AG08396 (cell line): ENCODE measurements at regions not wholly inside any gene's neighbourhood (a gene's known extent, or its start where the extent isn't known, plus 50 kb on each side); places are given as distances from the start of the nearest gene placed in this dataset.
A peak's percentile ranks its signal among the peaks of the same experiment; 100 is the strongest.
"Not testable (repeated sequence)": the region's sequence is repeated elsewhere in the genome, so short reads cannot be mapped to it uniquely, and the experiment has no call there.

ENCODE experiments used
- DNase-seq: peaks from one replicate; pipeline ENCODE4 v3.0.0; 2012; ENCODE audit warnings: low spot score, mixed read lengths

DNA sequence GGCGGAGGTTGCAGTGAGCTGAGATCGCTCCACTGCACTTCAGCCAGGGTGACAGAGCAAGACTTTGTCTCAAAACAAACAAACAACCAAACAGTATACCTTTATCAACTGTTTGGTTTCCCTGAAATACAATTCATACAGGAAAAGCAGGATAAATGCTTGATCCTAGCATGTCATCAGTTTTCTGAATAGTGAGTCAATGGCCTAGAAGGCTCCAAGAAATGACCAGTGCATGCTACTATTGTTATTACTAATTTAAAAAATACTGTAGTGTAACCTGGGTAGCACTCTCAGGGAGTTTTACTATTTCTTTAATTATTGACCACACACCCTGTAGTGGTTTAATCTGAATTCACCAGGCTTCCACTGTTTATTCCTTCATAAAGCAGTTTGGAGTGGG is 101.0 kb upstream of the PTPN3 start:
- DNase-seq = no peak

DNA sequence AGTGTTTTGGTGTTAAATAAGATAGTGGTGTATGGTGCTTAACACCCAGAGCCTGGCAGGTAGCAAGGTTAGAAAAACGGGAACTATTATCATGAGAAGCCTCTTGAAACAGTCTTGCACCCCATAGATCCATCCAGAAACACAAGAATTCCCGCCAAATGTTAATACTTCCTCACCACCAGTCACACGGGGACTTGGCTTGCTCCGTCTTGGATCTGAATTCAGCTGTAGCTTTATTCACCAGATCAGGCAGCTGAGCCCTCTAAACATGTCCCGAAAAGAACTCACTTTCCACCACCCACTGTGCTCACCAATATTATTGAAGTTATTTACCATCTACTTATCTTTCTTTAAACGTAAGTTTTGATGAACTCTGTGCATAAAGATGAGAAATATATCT is 101.6 kb upstream of the PTPN3 start:
- no peak for DNase-seq

DNA sequence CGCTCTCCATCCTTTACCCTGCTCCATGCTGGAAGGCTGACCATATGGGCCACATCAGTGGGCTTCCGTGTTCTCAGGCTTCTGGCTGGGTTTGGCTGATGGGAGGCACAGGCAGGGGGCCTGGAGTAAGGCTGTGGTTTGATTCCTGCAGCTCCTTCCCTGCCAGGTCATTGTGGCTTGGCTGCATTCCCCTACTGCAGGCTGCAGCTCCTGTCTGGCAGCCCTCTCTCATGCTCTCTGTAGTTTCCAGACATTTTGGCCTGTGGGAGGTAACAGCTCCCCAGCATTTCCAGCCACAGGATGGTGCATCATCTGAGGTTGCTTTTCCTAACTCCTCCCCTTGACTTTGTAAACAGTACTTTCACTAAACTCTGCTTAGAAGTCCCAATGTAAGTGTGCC is 102.0 kb upstream of the PTPN3 start:
- peak; percentile 33 for DNase-seq

DNA sequence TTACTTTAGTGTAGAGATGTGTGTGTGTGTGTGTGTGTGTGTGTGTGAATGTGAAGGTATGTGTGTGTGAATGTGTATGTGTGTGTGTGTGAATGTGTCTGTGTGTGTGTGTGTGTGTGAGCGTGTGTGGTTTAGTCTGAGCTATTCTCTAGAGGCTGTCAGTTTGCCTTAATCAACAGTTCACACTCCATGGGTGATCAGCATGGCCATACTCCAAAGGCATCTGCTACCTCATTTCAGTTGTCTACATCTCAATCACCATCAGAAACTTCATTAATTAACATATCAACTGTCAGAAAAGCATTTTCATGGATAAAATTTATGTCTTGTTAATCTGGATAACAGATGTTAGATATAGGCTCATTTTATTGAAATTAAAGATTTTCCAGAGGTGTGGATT is 103.1 kb upstream of the PTPN3 start:
- DNase-seq = no peak

DNA sequence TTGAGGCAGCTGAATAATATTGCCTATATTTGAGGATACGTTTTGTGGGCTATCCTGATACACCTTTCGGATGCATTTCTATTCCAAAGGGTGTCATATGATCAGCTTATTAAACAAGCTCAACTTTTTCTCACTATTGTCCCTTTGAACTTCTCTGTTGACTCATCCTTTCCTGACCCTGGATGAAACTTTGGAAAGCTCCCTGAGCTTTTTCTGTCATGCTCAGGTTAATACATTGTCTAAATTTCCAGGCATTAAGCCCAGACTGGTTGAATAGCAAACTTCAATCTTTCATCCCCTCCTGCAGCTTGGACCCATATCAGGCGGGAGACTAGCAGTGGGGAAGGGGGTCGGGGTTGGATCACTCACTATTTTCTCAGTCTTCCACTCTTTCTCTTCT is 104.9 kb upstream of the PTPN3 start:
- no peak for DNase-seq

DNA sequence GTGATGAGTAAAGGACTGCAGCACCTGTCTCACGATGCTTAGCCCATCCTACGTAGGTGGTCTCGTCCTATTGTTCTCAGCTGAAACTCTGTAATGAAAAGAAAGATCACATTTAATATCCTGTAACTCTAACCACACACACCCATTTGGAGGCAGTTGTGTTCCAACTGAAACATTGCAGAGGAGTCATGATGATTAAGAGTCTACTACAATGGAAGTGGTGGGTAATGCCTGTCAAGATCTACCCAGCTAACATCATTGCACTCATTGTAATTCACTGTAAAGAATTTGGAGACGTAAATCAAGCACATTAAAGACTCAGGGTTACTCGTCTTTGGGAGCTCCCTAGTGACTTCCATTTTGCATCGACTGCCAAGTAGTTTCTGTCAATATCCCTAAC is 106.0 kb upstream of the PTPN3 start:
- DNase-seq = no peak

DNA sequence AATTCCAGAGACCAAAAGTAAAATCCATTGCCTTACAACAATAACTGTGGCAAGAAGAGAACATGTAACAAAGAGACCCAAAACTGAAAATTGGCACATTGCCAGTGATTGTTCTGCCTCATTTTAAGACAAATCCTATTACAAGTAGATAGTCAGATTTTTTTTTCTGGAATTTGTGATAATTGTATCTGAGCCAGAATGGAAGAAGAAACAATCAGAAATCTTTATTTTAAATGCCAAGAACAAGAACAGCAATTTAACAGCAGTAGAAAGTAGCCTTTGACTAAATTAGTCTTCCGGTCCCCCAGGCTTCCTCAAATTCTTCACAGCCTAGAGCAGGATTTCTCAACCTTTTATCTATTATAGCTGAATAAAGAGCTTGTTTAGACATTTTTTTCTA is 106.7 kb upstream of the PTPN3 start:
- DNase-seq = no peak

DNA sequence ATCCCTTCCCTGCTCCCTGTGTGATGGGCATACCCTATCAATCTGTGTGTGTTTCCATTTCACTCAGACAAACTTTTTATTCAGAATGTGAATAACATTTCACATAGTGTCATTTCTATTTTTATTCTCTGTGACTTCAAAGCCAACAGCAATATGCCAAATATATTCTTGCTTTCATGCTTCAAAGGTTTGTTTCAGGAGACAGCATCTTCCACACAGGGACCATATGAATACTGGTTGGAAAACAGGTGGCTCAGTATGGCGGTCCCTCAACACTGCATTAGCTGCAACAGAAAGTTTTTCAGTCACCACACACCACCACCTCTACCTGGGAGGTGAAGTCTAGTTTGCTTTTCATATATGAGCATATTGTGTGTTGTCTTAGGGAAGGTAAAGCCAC is 111.0 kb upstream of the PTPN3 start:
- no peak for DNase-seq

DNA sequence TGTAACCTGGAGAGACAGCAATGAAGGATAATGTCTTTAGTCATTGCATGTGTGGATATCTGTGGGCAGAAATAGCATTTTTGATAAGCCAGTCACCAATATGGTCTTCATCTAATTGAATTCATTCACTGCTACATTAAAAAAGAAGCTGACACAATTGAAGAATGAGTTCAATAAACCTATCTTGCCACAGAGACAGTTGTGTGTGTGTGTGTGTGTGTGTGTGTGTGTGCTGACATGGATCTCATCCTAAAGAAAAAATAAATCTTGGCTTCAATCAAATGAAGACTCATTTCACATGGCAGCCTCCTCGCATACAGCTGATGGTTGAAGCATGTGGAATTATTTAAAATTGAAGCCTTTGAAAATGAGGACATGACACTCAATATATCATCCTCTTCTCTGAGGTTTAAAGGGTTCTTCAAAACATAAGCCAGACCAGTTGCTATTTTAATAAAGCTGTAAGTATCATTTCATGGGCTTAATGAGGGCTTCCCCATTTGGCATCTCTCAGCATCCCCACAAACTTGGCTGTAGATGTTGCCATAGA is 118.5 kb upstream of the PTPN3 start:
- DNase-seq = no peak

DNA sequence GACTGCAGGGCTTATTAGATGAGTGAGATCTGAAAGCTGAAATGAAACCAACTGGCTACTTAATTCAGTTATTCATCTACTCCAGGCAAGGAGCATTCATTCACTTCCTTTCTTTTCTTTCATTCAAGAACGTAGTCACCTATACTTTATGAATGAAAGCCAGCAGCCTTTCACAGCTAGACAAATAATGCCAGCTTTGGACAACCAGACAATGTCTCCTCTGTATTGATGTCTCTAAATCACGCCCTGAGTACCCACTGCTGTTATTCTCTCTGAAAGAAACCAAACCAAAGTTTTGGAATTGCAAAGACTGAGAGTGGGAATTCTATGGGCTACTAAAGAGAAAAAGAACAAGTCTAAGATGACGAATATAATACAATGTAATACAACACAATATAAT is 121.2 kb upstream of the PTPN3 start:
- DNase-seq = no peak

DNA sequence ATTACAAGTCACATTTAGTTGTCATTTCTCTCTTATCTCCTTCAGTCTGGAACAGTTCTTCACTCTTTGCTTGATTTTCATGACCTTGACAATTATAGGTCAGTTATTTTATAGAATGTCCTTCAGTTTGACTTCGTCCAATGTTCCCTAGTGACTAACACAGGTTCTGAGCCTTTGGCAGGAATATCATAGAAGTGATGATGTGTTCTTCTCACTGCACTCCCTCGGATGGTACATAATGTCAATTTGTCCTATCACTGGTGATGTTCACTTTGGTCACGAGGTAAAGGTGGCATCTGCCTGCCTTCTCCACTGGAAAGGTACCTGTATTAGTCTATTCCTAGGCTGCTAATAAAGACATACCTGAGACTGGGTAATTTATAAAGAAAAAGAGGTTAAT is 126.0 kb upstream of the PTPN3 start:
- DNase-seq = no peak

DNA sequence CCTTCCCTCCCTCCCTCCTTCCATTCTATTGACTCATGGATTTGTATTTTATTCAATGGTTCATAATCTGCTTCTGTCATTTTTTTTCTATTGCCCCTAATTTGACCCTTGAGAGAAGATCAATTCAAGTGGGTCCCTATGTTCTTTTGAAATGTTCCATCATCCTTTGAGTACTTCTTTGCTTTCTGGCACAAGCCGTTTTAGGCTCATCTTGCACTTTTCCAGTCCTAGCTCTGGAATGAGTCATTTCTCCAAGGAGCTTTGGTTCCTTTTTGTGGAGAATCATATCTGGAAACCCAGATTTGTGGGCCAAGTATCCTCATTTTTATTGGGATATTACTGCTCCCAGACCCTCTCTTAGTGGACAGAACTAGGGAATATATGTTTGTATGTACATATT is 126.8 kb upstream of the PTPN3 start:
- DNase-seq = no peak

DNA sequence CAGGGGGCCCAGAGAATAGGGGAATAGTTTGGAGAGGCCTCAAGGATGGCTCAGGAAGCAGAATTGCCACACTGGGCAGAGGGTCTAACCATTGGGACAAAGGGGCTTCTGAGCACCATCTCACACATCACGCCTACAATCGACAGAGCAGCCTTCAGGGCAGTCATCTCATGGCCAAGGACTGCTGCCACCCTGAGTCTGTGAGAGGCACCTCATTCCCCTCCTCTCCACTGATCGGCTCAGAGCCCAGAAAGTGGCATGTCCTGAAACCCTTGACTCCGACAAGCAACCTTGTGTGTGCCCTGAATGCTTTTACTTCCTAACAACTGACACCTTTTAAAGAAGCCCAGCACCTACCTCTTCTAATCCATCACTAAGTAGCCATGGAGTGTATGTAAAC is 128.9 kb upstream of the PTPN3 start:
- DNase-seq = no peak

DNA sequence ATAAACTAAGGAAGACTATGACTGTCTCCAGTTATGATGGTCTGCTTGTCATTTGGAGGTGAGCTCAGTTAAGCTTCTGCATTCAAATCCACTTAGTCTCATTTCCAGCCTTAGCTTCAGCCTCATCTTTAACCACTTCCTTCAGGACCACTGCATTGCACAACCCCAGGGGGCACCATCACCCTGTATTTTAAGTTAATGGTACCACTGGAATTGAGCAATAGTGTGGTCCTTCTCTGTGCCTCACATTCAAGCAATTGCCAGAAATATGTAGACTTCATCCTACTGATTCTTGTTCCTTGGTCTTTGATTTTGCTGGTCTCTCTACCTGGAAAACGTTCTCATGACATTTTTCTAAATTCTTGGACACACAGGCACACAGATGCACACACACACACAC is 131.5 kb upstream of the PTPN3 start:
- no peak for DNase-seq

DNA sequence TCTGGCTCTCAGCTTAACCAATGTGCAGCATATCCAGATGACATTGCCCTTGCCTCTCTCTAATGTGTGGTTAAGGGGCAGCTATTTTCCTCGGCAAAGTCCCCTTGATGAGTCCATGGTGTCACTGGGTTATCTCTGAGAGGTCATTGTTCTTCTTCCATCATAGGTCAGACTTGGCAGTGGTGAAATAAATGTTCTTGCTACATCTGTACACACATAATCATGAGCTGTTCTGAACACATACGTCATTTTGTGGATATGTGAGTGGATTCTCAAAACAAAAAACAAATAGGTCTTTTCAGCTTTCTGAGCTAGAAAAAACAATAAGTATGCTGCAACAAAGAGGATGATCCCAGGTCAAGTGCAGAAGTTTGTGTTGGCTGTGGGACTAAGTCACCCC is 134.7 kb upstream of the PTPN3 start:
- DNase-seq = no peak

DNA sequence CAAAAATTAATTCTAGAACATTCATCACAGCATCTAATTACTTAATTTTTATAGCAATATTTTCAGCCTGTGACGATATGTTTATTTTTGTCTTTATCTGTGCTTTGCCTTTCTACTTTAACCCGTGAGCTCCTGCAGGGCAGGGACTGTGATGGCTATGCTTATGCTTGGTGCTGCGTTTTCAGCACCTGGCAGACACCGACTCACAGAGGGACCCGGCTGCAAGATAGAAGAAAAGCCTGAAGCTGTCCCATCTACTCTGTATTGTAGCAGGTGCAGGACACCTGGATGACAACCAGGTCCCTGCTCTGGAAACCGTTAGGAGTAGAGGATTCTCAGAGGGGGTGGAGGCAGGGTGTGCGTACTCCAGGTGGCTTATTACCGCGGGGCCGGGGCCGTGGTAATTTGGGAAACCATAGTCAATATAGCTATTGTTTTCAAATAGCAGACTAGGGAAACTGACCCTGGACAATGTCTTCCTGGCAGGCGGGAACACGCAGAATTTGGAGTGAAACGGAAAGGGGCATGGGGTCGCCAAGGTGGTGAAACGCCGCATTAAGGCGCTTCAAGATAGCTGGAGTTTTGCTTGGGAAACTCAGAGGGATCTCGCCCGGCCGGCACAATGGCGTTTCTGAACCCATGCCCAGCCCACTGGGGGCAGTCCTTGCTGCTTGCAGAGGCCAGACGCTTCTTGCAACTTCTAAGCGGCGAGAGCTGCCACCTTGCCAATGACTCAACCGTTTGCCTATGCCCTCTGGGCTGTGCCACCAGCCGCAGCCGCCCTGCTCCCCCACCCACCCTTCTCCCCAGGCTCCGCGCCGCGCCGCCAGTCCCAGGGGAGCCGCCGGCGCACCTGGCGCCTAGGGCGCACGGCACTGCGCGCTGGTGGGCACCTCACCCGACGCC is 140.1 kb upstream of the PALM2AKAP2 start:
- DNase-seq = peak; percentile 34

DNA sequence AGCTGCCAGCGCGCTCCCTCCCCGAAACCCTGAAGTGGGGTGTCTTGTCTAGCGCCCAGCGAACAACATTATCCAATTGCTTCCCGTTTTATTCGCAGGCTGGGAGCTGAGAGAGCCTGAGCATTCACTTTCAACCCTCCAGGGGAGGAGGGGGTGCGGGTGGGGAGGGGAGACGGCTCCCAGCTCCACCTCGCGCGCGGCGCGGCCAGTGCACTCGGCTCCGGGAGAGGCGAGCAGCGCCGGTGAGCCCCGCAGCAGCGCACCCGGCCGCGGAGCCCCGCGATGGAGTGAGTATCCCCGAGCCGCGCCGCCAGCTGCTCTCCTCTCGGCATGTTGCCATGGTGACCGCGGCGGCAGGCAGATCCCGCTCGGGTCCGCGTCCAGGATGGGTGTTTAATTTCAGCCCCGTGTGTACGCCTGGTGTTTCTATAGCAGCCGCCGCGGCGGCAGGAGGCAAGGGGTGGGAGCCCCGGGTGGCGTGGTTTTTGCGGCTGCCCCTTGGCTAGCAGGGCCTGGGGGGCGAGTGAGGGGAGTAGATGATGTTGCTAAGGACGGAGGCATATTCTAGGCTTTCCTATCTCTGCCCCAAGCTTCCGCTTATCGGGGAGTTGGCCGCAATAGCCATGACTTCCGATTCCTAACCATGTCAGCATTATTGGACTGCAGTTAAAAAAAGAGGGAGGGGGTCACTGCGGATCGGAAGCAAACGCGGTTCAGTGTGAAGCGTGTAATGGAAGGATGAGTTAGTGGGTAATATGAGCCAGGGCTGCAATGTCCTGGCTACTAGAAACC is 139.2 kb upstream of the PALM2AKAP2 start:
- DNase-seq = peak; percentile 58

DNA sequence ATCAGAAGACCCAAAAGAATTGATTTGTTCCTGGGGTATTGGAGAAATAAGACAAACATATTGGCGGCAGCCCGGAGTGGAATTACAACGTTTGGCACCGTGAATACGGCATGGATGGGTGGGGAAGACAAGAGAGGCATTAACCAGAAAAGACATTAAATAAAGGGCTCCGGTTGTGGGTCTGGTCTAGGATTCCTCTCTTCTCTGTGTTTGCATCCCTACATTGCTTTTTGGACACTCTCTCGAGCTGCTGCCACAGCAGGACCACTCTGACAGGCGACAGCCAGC is 138.7 kb upstream of the PALM2AKAP2 start:
- DNase-seq = no peak

DNA sequence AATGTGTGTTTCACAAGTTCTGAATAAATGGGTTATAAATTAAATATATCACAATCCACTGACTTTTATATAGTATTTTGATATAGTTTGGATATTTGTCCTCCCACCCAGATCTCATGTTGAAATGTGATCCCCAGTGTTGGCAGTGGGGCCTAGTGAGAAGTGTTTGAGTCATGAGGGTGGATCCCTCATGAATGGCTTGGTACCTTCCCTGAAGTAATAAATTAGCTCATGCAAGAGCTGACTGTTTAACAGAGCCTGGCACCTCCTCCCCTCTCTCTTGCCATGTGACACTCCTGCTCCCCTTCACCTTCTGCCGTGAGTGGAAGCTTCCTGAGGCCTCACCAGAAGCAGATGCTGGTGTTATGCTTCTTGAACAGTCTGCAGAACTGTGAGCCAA is 127.9 kb upstream of the PALM2AKAP2 start:
- DNase-seq = no peak

DNA sequence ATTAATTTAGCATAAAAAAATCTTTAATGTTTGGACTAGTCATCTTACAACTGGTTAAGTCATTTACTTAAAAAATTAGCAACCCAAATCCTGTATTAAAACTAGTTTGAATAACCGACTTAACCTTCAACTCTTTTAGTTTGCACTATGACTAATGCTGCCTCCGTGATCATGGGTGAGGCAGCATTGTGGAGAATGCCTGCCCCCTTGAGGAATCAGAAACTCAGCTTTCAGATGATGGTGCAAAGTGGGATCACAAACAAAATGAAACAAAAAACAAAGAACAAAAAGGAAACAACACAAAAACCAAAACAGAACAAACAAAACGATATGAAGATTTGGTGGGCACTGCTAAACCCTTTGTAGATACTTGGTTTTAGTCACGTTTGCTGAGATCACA is 127.0 kb upstream of the PALM2AKAP2 start:
- peak; percentile 48 for DNase-seq

DNA sequence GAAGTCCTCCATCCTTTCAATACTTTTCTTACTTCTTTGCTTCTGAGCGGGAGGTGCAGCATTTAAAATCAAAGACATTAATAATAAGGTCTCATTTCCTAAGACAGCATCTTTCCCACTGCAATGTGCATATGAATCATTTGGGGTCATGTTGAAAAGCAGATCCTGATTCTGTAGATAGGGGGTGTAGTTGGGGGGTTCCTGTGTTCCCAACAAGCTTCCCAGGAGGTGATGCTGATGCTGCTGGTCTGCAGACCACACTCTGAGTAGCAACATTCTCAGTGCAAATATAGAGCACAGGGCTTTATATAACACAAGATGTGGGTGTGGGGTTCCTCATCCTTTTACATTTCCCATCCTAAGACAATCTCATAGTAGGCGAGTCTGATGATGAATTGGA is 126.5 kb upstream of the PALM2AKAP2 start:
- no peak for DNase-seq

DNA sequence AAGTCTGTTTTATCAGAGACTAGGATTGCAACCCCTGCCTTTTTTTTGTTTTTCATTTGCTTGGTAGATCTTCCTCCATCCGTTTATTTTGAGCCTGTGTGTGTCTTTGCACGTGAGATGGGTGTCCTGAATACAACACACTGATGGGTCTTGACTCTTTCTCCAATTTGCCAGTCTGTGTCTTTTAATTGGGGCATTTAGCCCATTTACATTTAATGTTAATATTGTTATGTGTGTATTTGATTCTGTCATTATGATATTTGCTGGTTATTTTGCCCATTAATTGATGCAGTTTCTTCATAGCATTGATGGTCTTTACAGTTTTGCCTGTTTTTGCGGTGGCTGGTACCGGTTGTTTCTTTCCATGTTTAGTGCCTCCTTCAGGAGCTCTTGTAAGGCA is 116.0 kb upstream of the PALM2AKAP2 start:
- DNase-seq = not testable (repeated sequence)

DNA sequence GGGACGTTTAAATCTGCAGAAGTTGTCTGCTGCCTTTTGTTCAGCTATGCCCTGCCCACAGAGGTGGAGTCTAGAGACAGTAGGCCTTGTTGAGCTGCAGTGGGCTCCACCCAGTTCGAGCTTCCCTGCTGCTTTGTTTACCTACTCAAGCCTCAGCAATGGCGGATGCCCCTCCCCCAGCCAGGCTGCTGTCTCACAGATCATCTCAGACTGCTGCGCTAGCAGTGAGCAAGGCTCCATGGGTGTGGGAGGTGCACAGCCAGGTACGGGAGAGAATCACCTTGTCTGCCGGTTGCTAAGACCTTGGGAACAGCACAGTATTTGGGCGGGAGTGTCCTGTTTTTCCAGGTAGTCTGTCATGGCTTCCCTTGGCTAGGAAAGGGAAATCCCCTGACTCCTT is 114.3 kb upstream of the PALM2AKAP2 start:
- not testable (repeated sequence) for DNase-seq
